GOT3 (cell line): ENCODE measurements at regions not wholly inside any gene's neighbourhood (a gene's known extent, or its start where the extent isn't known, plus 50 kb on each side); places are given as distances from the start of the nearest gene placed in this dataset.
"Not testable (repeated sequence)": the region's sequence is repeated elsewhere in the genome, so short reads cannot be mapped to it uniquely, and the experiment has no call there.

Source experiments
- DNase-seq: peaks from one replicate; lab custom pipeline; 2025; ENCODE audit warnings: mixed read lengths; lab: John Stamatoyannopoulos, UW

GRCh38 chr9:81741103-81741502 is 51.8 kb upstream of the TLE1 start:
- no peak for DNase-seq

GRCh38 chr9:81748091-81748490 is 58.7 kb upstream of the TLE1 start:
- DNase-seq, result no peak

- no peak for DNase-seq
Observed at GRCh38 chr9:81753436-81753835, 64.1 kb upstream of the TLE1 start.

- DNase-seq, result no peak
Observed at GRCh38 chr9:81754245-81754644, 64.9 kb upstream of the TLE1 start.

- DNase-seq, result no peak
Observed at GRCh38 chr9:81755721-81756120, 66.4 kb upstream of the TLE1 start.

- DNase-seq, result no peak
Observed at GRCh38 chr9:81756561-81756960, 67.2 kb upstream of the TLE1 start.

GRCh38 chr9:81758123-81758797 is 68.9 kb upstream of the TLE1 start:
- DNase-seq, result no peak

- no peak for DNase-seq
Observed at GRCh38 chr9:81759680-81760215, 70.4 kb upstream of the TLE1 start.

- DNase-seq, result no peak
Observed at GRCh38 chr9:81767921-81768320, 78.6 kb upstream of the TLE1 start.

GRCh38 chr9:81771571-81771970 is 82.2 kb upstream of the TLE1 start:
- no peak for DNase-seq

- no peak for DNase-seq
Observed at GRCh38 chr9:81772144-81772543, 82.8 kb upstream of the TLE1 start.

GRCh38 chr9:81776390-81776789 is 87.0 kb upstream of the TLE1 start:
- no peak for DNase-seq

- DNase-seq, result no peak
Observed at GRCh38 chr9:81776834-81777233, 87.5 kb upstream of the TLE1 start.

- no peak for DNase-seq
Observed at GRCh38 chr9:81777482-81777881, 88.1 kb upstream of the TLE1 start.

GRCh38 chr9:81782313-81782995 is 93.1 kb upstream of the TLE1 start:
- no peak for DNase-seq

- peak; percentile 59 for DNase-seq
Observed at GRCh38 chr9:81787747-81788632, 98.6 kb upstream of the TLE1 start.

- DNase-seq, result no peak
Observed at GRCh38 chr9:81789721-81790120, 100.4 kb upstream of the TLE1 start.

GRCh38 chr9:81790166-81790565 is 100.8 kb upstream of the TLE1 start:
- DNase-seq, result no peak

- no peak for DNase-seq
Observed at GRCh38 chr9:81791076-81791475, 101.7 kb upstream of the TLE1 start.

GRCh38 chr9:81798606-81799005 is 109.3 kb upstream of the TLE1 start:
- DNase-seq, result no peak

GRCh38 chr9:81801190-81801589 is 111.8 kb upstream of the TLE1 start:
- peak; percentile 8 for DNase-seq

- DNase-seq, result no peak
Observed at GRCh38 chr9:81804306-81804705, 115.0 kb upstream of the TLE1 start.

GRCh38 chr9:81811688-81812087 is 116.5 kb upstream of the SPATA31D4 start:
- DNase-seq, result not testable (repeated sequence)
